22Rv1 (cell line): ENCODE measurements at regions not wholly inside any gene's neighbourhood (a gene's known extent, or its start where the extent isn't known, plus 50 kb on each side); places are given as distances from the start of the nearest gene placed in this dataset.

Experiments used
- ZFX ChIP-seq: fragments of 450-650 bp; IDR thresholded peaks from 2 replicates; pipeline ENCODE4 v1.6.1; 2017; ENCODE audit warnings: antibody characterized with exemption, borderline replicate concordance
- TF ChIP-seq, protein P1 (sequence below): fragments of 450-650 bp; IDR thresholded peaks from 2 replicates; pipeline ENCODE4 v1.5.1; 2017; ENCODE audit warnings: mild to moderate bottlenecking

DNA sequence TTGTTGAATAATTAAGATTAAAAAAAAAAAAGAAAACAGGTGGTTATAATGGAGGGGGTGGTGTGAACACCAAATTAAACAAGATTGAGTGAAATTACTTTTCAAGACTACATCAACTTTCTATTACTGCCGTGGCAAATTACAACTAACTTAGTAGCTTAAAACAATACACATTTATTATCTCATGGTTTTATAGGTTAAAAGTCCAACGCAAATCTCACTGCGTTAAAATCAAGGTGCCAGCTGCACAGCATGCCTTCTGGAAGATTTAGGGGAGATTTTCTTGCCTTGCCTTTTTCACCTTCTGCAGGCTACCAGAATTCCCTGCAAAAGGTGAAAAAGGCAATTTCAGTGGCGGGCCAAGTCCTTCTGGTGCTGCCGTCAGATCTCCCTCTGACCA is 58.5 kb downstream of the ATXN3L start:
- TF ChIP-seq, protein P1, sequence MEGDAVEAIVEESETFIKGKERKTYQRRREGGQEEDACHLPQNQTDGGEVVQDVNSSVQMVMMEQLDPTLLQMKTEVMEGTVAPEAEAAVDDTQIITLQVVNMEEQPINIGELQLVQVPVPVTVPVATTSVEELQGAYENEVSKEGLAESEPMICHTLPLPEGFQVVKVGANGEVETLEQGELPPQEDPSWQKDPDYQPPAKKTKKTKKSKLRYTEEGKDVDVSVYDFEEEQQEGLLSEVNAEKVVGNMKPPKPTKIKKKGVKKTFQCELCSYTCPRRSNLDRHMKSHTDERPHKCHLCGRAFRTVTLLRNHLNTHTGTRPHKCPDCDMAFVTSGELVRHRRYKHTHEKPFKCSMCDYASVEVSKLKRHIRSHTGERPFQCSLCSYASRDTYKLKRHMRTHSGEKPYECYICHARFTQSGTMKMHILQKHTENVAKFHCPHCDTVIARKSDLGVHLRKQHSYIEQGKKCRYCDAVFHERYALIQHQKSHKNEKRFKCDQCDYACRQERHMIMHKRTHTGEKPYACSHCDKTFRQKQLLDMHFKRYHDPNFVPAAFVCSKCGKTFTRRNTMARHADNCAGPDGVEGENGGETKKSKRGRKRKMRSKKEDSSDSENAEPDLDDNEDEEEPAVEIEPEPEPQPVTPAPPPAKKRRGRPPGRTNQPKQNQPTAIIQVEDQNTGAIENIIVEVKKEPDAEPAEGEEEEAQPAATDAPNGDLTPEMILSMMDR, result no peak
- TF ChIP-seq ZFX, result no peak
